ENCODE measurements at regions not wholly inside any gene's neighbourhood (a gene's known extent, or its start where the extent isn't known, plus 50 kb on each side); places are given as distances from the start of the nearest gene placed in this dataset.

- no peak for DNase-seq (ENCODE audit: low spot score in 2 of 2, unreplicated experiment in 2 of 2)
- Mint-ChIP-seq H3K4me1 (peaks cover 19% of the 10 kb centered on the region), H3K27ac (no peak overlapping the region), H3K27me3 (ENCODE audit: low read depth) (no peaks in the 10 kb centered on the region), H3K4me3 (no peak overlapping the region), H3K36me3 (no peaks in the 10 kb centered on the region), H3K9me3 (no peaks in the 10 kb centered on the region)
- TF ChIP-seq CTCF (IDR thresholded peaks at IDR 0.05; ENCODE audit: unreplicated experiment) = no peak
These were observed 545.0 kb upstream of the ZNF608 start for GRCh38 chr5:125291447-125291846.

GRCh38 chr5:125293223-125293622, 546.8 kb upstream of the ZNF608 start:
- no peaks in the 10 kb centered on the region for H3K36me3 Mint-ChIP-seq
- H3K4me1 Mint-ChIP-seq = peaks cover 24% of the 10 kb centered on the region
- DNase-seq (ENCODE audit: low spot score in 2 of 2, unreplicated experiment in 2 of 2) = no peak
- H3K27me3 Mint-ChIP-seq (ENCODE audit: low read depth) = no peaks in the 10 kb centered on the region
- no peak for TF ChIP-seq CTCF (IDR thresholded peaks at IDR 0.05; ENCODE audit: unreplicated experiment)
- no peaks in the 10 kb centered on the region for H3K9me3 Mint-ChIP-seq
- H3K27ac Mint-ChIP-seq = no peak overlapping the region
- no peak overlapping the region for H3K4me3 Mint-ChIP-seq

GRCh38 chr5:125293726-125294125, 547.3 kb upstream of the ZNF608 start:
- no peak for TF ChIP-seq CTCF (IDR thresholded peaks at IDR 0.05; ENCODE audit: unreplicated experiment)
- H3K27ac Mint-ChIP-seq = no peak overlapping the region

GRCh38 chr5:125294844-125295243, 548.4 kb upstream of the ZNF608 start:
- no peak for DNase-seq (ENCODE audit: low spot score in 2 of 2, unreplicated experiment in 2 of 2)
- H3K27me3 Mint-ChIP-seq (ENCODE audit: low read depth) = no peaks in the 10 kb centered on the region
- H3K27ac Mint-ChIP-seq = no peak overlapping the region
- no peak for TF ChIP-seq CTCF (IDR thresholded peaks at IDR 0.05; ENCODE audit: unreplicated experiment)
- H3K4me1 Mint-ChIP-seq = peaks cover 37% of the 10 kb centered on the region
- H3K4me3 Mint-ChIP-seq = no peak overlapping the region
- H3K9me3 Mint-ChIP-seq = no peaks in the 10 kb centered on the region
- no peaks in the 10 kb centered on the region for H3K36me3 Mint-ChIP-seq

More at GRCh38 chr5:125293726-125294125, 547.3 kb upstream of the ZNF608 start:
- Mint-ChIP-seq H3K4me1 (peaks cover 29% of the 10 kb centered on the region), H3K36me3 (no peaks in the 10 kb centered on the region), H3K27me3 (ENCODE audit: low read depth) (no peaks in the 10 kb centered on the region), H3K4me3 (no peak overlapping the region), H3K9me3 (no peaks in the 10 kb centered on the region)
- DNase-seq (ENCODE audit: low spot score in 2 of 2, unreplicated experiment in 2 of 2) = no peak

GRCh38 chr5:125295405-125295872, 549.0 kb upstream of the ZNF608 start:
- H3K4me3 Mint-ChIP-seq = no peak overlapping the region
- TF ChIP-seq CTCF (IDR thresholded peaks at IDR 0.05; ENCODE audit: unreplicated experiment) = no peak
- H3K9me3 Mint-ChIP-seq = no peaks in the 10 kb centered on the region
- no peaks in the 10 kb centered on the region for H3K27me3 Mint-ChIP-seq (ENCODE audit: low read depth)
- no peaks in the 10 kb centered on the region for H3K36me3 Mint-ChIP-seq
- H3K4me1 Mint-ChIP-seq = peaks cover 37% of the 10 kb centered on the region
- DNase-seq (ENCODE audit: low spot score in 2 of 2, unreplicated experiment in 2 of 2) = no peak
- peak overlapping the region; percentile 59 for H3K27ac Mint-ChIP-seq

GRCh38 chr5:125298258-125298657, 551.8 kb upstream of the ZNF608 start:
- peaks cover 36% of the 10 kb centered on the region for H3K4me1 Mint-ChIP-seq
- no peak for DNase-seq (ENCODE audit: low spot score in 2 of 2, unreplicated experiment in 2 of 2)
- no peaks in the 10 kb centered on the region for H3K36me3 Mint-ChIP-seq
- no peak overlapping the region for H3K4me3 Mint-ChIP-seq
- no peak overlapping the region for H3K27ac Mint-ChIP-seq
- H3K9me3 Mint-ChIP-seq = peaks cover 5% of the 10 kb centered on the region
- no peak for TF ChIP-seq CTCF (IDR thresholded peaks at IDR 0.05; ENCODE audit: unreplicated experiment)
- H3K27me3 Mint-ChIP-seq (ENCODE audit: low read depth) = no peaks in the 10 kb centered on the region
